Activated gamma-delta T cell treated with anti-CD3 and anti-CD28 coated beads, Interleukin-2, amount 50 U/mL, for 16 hours (primary cell): ENCODE measurements at regions not wholly inside any gene's neighbourhood (a gene's known extent, or its start where the extent isn't known, plus 50 kb on each side); places are given as distances from the start of the nearest gene placed in this dataset.
"Not testable (repeated sequence)": the region's sequence is repeated elsewhere in the genome, so short reads cannot be mapped to it uniquely, and the experiment has no call there.

Experiments
- DNase-seq: peaks from one replicate; pipeline ENCODE4 v3.0.0-alpha.2; 2020; ENCODE audit warnings: low read depth

DNA sequence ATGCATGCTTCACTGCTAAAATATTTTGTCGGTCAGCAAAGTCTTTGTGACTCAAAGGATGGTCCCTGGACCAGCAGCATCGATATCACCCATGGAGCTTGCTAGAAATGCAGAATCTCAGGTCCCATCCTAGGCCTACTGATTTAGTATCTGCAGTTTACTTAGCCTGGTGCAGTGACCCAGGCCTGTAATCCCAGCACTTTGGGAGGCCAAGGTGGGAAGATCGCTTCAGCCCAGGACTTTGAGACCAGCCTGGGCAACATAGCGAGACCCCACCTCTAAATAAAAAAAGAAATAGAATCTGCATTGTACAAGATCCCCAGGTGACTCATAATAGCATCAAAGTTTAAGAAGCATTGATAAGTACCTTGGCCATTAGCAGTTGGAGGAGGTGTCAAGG, 248.7 kb downstream of the CD83 start:
- no peak for DNase-seq

DNA sequence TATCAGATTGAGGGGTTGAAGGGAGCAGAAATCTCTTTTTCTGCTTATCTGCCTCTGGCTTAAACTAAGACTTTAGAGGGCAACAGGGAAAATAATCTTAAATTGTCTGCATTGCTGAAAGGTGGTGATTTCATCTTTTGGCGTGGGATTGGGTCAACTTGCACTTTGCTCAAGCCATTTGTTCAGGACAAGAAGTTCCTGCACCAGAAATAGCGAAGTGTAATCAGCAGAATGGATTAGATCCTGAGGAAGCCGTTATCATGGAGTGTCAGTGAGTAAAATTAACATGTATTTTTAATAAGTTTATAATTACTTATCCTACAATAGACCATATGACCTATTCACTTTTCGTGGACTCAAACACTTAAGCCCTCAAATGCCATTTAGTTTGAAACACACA, 249.3 kb downstream of the CD83 start:
- DNase-seq: no peak

DNA sequence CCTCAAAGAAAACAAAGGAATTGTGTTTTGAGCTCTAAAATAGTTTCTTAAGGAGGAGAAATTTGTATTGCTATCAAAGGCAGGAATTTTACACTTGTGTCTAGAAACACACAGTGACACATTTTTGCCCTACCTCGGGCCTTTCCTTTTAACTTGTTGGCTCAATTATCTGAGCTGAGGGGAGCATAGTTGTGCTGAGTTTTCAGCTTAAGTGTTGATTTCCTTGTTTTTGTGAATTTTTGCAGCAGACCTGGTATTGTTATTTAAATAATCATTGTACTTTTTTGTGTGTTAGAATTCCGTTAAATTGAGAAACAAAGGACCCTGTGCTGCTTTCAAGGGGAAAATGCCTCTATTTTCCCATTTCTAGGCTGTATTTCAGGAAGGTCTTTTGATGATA, 249.7 kb downstream of the CD83 start:
- no peak for DNase-seq

DNA sequence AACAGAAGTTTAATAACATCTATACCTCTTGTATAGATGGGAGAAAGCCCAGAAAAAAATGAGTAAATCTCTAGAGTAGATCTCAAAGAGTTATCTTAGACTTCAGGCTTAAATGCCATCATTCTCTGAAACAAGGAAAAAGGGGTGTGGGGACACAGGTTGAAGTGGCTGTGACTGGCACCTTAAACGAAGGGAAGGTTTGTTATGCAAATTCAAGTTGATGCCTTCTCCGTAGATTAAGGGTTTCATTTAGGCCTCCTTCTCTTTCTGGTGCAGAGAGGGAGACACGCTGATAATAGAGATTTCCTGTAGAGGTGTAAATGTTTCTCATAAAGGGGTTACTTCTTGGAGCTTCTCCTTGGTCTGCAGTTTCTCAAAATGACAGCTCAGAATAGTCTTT, 252.1 kb downstream of the CD83 start:
- no peak for DNase-seq

DNA sequence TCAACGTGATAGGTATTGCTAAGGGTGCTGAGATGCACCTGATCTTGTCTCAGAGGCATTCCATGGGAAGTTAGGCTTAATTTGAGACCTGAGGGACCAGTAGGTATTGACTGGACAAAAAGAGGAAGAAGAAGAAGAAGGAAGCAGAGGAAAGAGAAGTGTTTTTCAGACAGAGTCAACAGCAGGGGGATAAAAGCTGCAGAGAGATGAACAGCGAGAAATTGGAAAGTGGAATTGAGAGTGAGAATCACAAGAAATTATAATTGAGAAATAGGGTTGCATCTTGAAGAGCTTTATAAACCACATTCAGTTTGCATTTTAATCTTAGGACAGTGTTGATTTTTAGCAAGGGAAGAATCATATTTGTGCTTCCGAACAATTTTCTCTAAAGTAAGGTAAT, 254.0 kb downstream of the CD83 start:
- no peak for DNase-seq

DNA sequence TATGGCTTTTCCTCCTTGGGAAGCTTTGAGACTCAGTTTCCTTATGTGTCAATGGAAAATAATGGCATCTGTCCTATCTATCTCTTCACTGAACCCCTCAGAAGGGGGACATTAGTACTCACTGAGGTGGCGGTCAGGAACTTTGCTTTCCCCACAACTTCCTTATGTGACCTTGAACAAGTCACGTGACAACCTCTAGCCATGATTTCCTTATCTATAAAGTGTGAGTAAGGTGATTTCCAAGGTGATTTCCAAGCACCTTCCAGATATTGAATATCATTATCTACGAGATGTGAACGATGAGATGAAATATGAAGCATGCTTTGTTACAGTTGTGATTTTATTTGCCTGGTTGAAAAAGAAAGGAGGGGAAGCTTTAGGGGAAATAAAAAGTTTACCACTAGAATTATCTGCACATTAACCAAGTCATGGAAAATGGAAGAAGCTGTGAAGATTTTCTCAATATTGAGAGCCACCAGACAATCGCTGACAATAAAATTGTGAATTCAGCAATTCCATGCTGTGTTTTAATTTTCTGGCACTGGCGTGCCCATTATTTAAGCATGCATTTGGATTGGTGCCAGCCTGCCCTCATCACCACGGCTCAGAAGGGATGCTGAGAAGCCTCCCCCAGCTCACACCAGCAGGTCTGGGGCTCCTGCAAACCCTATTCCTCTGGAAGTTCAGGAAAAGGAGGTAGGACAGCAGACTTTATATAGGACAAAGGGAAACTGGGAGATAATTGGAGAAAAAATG, 255.3 kb downstream of the CD83 start:
- DNase-seq: no peak

DNA sequence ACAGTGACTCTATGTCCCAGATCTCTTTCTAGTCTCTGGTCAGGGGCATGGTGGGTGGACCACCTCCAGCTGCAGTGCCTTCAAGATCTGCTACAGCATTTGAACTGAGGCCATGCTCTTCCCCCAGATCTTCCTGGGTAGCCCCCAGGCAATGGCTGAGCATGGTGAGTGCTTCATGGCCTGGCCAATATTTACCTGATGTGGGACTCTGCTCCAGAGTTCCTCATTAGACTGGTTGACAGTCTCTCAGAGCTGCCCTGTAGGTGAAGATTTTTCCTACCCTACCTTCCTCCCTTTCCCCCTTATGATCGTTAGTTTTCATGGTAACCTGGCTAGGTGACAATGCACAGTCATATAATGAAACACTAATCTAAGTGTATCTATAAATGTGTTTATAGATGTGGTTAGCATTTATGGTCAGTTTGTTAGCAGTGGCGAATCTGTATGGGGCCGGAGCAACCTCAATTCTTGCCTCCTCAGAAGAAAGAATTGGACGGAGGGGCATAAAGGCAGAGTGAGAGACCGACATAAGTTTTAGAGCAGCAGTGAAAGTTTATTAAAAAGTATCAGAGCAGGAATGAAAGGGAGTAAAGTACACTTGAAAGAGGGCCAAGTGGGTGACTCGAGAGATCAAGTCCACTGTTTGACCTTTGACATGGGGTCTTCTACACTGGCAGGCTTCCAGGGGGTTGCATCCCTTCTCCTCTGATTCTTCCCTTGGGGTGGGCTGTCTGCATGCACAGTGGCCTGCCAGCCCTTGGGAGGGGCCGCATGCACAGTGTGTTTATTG, 256.3 kb downstream of the CD83 start:
- DNase-seq: no peak

DNA sequence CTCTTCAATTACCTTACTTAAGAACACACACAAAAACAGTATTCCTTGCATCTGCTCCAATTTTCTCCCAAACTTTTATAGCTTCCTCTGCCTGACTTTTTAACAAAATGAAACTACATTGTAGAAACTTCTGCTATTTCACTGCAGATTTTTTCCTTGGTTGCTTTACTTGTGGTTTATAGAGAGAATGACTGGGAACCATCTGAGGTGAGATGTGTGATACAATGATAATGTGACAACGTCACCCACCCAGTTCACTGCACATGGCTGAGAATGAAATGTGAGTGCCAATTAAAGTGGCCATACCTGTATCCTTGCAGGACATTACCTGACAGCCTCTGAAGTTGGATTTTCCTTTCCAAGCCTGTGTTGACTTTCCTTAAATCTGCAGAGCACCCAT, 258.4 kb downstream of the CD83 start:
- no peak for DNase-seq

DNA sequence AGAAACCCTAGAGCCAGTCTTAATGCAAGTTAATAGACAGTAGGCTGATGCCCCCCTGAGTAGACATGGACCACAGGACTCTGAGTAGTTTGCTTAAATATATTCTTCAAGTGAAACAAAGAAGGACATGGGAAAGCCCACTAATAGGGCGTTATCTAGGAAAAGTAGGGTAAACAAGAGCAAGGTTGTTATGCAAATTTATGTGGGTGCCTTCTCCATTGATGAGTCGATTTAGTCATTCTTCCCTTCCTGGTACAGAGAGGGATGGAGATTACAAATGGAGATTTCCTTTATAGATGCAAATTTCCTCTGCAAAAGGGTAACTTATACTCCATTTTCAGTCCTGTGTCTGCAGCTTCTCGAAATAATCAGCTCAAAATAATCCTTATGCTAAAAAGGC, 262.0 kb downstream of the CD83 start:
- no peak for DNase-seq

DNA sequence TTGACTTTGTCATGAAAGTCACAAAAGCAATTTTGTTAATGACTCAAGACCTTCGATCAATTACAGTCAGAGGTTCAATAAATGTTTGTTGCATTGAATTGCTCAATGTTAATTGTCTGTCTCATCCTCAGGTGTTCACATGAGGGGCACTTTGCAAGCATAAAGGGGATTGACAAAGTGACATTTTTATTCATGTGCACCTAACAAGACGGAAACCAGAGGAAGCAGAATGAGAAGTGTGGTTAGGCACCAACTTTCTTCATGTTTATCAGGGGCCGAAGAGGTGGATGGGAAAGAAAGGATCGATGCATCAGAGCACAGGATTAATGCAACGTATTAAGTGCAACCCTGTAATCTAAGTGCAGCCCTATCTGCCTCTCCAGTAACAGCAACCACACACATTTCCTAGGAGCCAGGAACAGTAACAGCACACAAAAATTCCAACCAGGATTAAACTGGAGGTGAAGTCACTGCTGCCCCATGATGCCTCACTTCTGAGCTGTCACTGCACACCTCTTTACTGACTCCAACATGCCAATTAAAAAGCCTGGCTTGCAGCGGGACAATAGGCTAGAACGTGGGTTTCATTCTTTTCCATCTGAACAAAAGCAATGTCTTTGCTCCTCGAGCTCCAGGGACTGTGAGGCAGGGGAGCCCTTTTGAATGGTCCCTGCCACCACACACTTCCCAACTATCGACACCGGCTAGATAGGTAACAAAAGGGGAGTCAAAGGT, 262.7 kb downstream of the CD83 start:
- no peak for DNase-seq

DNA sequence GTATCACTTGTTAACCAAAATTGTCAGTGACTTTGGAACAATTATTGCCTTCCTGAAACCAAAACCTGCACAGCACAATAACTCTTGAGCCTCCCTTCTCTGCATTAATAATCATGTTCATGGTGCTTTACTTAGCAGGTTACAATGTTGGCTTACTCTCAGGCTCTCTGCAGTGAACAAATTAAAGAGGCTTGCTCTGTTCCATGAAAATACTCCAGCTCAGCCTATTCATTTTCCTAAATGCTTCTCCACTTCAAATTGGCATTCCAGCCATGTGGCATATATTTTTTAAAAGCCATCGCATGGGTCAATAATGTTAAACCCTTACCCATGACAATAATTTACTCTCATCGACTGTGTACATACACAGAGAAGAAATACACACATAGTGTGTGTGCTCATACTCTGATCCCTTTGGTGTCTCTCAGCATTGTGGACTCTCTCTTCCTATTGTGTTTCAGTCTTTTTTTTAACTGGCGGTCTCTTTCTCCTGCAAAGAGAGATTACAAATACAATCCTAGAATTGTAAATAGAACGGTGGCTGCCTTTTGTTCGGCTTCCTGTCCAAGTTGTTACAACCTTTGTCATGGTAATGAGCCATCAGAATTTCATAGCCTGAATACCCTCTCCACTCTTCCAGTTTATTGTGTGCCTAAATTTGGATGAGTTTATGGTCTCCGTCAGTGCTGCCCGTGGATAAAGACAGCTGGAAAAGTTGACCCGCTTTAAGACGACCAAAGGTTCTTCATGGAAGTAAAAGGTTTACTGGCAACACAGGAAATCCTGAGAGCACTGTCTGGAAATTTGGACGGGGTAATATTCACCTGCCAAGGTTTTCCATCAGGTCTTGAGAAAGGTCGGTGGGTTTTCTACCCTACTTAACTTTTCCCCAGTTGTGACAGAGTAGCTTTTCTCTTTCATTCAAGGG, 263.6 kb downstream of the CD83 start:
- no peak for DNase-seq

DNA sequence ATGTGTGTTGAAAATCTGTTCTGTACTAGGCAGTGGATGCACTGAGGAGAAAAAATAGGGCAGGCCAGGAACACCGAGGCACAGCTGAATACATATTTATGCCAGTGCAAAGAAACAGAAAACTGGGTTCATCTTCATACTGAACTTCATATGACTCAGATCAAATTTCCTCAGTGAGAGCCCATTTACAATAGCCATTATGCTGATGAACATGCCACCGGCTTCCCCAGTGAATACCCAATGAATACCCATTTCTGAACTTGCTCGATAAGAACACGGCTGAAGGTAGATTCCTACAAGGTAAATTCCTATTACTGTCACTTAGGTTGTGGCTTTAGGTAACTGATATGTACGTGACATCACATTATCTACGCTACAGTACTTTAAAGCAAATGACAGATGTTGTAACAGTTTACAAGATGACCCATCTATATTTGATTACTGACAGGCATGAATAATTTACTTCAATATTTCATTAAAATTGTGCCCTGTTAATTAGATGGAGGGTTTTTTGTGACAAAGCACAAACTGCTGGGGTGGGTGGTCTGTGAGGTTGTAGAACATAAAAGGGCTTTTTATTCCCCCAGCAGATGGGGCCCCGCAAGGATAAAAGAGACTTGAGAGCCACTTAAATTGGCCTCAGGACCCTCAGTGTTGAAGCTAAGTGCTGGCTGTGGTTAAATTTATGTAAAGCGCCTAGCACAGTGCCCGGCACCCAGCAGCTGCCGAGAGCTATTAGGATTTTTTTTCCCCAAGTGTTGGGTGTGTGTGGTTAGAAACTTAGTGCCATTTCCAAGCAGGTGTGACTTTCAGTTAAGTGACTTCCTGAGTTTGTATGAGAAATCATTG, 264.5 kb downstream of the CD83 start:
- no peak for DNase-seq

DNA sequence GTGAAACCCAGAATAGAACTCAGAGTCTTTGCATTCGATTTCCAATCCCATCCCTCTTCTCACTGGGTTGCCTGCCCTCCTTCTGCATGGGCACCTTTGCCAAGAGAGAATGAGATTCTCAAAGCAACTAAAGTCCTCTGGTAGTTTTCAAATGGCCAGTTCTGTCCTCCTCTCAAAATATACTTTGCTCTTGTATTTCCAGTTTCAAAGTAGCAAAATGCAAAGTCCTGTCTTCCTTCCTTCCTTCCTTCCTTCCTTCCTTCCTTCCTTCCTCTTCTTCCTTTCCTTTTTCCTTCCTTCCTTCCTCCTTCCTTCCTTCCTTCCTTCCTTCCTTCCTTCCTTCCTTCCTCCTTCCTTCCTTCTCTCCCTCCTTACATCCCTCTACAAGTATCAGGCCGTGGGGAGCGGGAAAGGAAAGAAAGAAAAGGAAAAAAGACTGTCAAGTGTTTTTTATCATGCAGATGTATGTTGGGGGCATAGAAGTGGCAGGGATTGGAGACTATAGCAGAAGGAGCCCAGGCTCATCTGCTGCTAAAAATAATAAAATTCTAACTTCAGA, 265.2 kb downstream of the CD83 start:
- no peak for DNase-seq

DNA sequence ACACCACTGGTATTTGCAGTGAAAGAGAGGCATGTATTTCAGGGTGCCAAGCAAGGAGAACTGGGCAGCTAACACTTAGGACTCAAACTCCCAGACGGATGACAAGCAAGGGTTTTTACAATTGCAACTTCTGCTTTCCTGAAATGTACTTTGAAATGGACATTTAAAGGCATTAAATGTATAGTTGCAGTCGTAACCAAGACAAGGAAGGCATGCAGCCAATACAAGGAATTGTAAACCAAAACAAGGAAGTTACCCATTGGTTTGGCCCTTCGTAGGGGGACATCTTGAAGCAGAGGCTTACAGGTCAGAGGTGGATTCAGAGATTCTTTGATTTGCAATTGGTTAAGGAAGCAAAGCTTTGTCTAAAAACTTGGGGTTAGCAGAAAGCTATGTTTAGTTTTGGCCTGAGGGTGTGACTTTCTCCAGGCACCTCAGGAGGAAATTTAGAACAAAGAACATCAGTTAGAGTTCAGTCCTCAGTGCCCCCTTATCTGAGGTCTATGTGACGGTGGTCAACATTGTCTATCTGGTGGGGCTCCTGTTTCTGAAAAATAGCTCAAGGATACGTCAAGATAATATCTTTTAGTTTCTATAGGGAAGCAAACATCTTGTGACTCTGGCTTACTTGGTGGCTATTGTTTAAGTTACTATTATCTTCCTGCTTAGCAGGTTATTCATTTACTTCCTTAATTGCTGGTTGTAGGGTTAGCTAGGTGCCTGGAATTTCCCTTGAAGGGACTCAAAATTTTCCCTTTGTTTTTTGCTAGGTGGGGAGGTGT, 266.0 kb downstream of the CD83 start:
- no peak for DNase-seq

DNA sequence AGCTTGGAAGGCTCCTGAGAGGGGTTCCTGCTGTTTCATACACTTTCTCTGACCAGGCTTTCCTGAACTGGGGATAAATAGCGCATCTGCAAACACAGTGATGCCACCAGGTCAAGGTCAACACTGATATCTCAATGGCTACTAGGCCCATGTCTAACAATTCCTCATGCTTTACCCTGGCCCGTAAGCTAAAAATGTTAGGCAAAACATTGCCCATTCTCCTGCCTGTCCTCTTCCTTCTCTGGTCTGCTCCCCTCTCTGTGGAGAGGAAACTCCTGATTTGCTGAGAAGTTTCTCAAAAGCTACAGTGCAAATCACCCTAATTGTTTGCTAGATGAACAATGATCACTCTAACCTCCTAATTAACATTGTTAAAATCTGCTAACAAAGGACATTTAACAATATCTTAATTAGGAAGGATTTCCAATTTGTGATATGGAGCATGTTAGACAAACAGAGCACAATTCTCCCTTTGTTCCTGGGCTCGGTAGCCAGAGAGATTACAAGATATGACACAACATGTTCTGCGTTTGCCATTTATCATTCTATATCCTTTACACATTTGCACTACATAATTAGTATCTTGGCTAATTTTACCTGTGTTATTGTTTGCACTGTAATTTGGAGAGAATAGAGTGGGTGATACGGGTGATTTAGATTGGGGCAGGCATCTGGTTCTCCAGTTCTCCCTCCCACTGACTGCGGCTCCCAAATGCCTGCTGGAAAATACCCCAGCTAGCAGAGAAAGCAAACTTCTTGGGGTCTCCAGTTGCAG, 266.8 kb downstream of the CD83 start:
- no peak for DNase-seq

DNA sequence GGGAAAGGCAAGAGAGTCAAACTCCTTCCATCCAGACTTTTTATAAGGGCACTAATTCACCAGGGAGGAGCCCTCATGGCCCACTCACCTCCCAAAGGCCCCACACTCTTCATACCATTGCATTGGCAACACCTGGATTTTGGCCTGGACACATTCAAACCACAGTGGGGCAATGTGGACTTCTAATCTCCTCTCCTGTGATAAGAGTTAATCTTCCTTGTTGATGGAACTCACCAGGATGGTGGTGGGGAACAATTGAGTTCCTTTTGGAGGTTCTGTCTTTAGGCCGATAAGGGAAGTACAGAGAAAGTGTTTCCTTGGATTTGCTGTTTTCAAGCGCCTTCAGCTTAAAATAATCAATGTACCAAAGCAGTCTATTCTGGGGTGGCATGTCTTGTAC, 268.7 kb downstream of the CD83 start:
- DNase-seq: no peak

DNA sequence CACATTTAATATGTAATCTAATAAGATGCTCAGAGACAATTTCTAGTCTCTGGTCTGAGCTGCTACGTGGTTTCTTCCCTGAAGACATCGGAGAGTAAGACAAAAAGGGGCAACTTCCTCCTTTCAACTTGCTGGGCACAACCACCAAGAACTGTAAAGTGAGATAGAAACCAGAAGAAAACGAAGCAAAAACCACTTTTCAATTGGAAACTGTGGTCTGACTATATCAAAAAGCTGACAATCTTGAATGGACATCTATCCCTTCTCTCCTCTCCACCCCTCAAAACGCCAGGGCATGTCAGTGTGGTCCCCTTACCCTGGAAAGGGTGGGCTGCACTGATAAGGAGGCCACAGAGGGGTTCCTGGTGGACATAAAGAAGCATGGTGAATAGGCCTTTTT, 269.1 kb downstream of the CD83 start:
- no peak for DNase-seq

DNA sequence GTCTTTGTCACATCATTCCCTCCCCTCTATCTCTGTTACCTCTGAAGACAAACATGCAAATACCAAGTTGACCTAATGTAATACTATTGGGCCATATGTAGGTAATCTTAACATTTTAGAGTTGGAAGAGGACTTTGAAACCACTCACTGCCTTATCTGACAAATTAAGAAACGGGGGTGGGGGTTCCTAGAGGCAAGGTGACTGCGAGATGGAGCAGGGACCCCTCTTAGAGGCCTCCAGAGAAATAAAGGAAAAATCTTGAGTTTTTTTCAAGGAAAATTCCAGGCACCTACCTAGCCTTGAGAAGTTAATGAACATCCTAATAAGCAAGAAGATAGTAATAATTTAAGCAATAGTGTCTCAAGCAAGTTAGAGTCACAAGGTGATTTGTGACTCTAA, 270.8 kb downstream of the CD83 start:
- DNase-seq: no peak

DNA sequence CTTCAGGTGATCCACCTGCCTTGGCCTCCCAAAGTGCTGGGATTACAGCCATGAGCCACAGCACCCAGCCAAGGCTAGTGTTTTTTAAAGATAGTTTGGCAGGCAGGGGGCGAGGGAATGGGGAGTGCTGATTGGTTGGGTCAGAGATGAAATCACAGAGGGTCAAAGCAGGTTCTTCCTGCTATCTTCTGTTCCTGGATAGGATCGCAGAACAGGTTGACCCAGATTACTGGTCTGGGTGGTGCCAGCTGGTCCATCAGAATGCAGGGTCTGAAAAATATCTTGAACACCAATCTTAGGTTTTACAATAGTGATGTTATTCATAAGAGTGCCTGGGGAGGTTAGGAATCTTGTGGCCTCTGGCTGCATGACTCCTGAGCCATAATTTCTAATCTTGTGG, 272.2 kb downstream of the CD83 start:
- not testable (repeated sequence) for DNase-seq
